SK-N-SH treated with all-trans-retinoic acid at 6 μM for 48 hours (cell line): ENCODE measurements at regions not wholly inside any gene's neighbourhood (a gene's known extent, or its start where the extent isn't known, plus 50 kb on each side); places are given as distances from the start of the nearest gene placed in this dataset.
"Not testable (repeated sequence)": the region's sequence is repeated elsewhere in the genome, so short reads cannot be mapped to it uniquely, and the experiment has no call there.

Experiments
- BACH2 ChIP-seq: fragments of 250-450 bp; sonication (Bioruptor Pico); IDR thresholded peaks from 2 replicates; pipeline ENCODE4 v1.9.0; 2021; ENCODE audit warnings: mild to moderate bottlenecking, borderline replicate concordance
- CREB5 ChIP-seq: fragments of 250-450 bp; sonication (Bioruptor Pico); IDR thresholded peaks from 2 replicates; pipeline ENCODE4 v1.5.1; 2020; ENCODE audit warnings: low read depth, mild to moderate bottlenecking, moderate library complexity
- ISL1 ChIP-seq: fragments of 250-450 bp; sonication (Bioruptor Pico); IDR thresholded peaks from 2 replicates; pipeline ENCODE4 v2.1.2; 2022; ENCODE audit warnings: mild to moderate bottlenecking, moderate library complexity
- PATZ1 ChIP-seq: fragments of 250-450 bp; sonication (Bioruptor Pico); IDR thresholded peaks from 2 replicates; pipeline ENCODE4 v1.8.0; 2020; ENCODE audit warnings: mild to moderate bottlenecking, moderate library complexity, borderline replicate concordance
- RARB ChIP-seq: fragments of 250-450 bp; sonication (Bioruptor Pico); IDR thresholded peaks from 2 replicates; pipeline ENCODE4 v1.8.0; 2021; ENCODE audit warnings: mild to moderate bottlenecking, moderate library complexity
- TSHZ2 ChIP-seq: fragments of 250-450 bp; sonication (Bioruptor Pico); IDR thresholded peaks from 2 replicates; pipeline ENCODE4 v1.5.0; 2020; ENCODE audit warnings: mild to moderate bottlenecking, moderate library complexity
- ZC3H10 ChIP-seq: fragments of 250-450 bp; sonication (Bioruptor Pico); IDR thresholded peaks from 2 replicates; pipeline ENCODE4 v1.5.1; 2021; ENCODE audit warnings: mild to moderate bottlenecking, moderate library complexity
- ZNF70 ChIP-seq: fragments of 450-650 bp; formaldehyde crosslinking; IDR thresholded peaks from 2 replicates; pipeline ENCODE4 v1.5.0; 2020; ENCODE audit warnings: mild to moderate bottlenecking, moderate library complexity

- TF ChIP-seq RARB (CRISPR knock-in tag); PATZ1 (CRISPR knock-in tag); ISL1 (CRISPR knock-in tag); BACH2 (CRISPR knock-in tag); CREB5 (CRISPR knock-in tag); ZC3H10 (CRISPR knock-in tag); ZNF70; TSHZ2 (CRISPR knock-in tag): not testable (repeated sequence)
Measured at GRCh38 chr12:37540581-37540980, 776.0 kb upstream of the ALG10B start.
